ENCODE measurements at regions not wholly inside any gene's neighbourhood (a gene's known extent, or its start where the extent isn't known, plus 50 kb on each side); places are given as distances from the start of the nearest gene placed in this dataset.
A peak's percentile ranks its signal among the peaks of the same experiment; 100 is the strongest.

- Histone ChIP-seq H3K79me2 (ENCODE audit: insufficient read depth, low read length) (no peaks in the 10 kb centered on the region), H3K9me2 (ENCODE audit: low read depth, low read length) (no peaks in the 10 kb centered on the region), H3K9ac (ENCODE audit: low read length) (no peak overlapping the region), H3K4me2 (ENCODE audit: low read length) (no peak overlapping the region), H3K27ac (ENCODE audit: low read depth, low read length, poor library complexity, severe bottlenecking) (no peak overlapping the region), H2AFZ (ENCODE audit: low read length) (no peak overlapping the region), H4K20me1 (ENCODE audit: insufficient read depth, low read length) (no peaks in the 10 kb centered on the region), H3K27me3 (ENCODE audit: insufficient read depth, low read length) (no peaks in the 10 kb centered on the region), H3F3A (ENCODE audit: insufficient read depth, low read length) (0 out of 2 replicates have a peak, but pooled peaks cover 5% of the 10 kb centered on the region), H3K9me3 (ENCODE audit: low read length) (peaks cover 9% of the 10 kb centered on the region; the same call in 1 of the 2 replicates), H3K4me3 (ENCODE audit: low read depth, low read length, poor library complexity, severe bottlenecking) (no peak overlapping the region), H3K36me3 (ENCODE audit: insufficient read depth, low read length) (no peaks in the 10 kb centered on the region), H3K4me1 (ENCODE audit: insufficient read depth, low read length, severe bottlenecking) (peaks cover 46% of the 10 kb centered on the region)
- TF ChIP-seq EZH2 (IDR thresholded peaks at IDR 0.05; ENCODE audit: borderline replicate concordance, low read length): no peak
- TF ChIP-seq CTCF (IDR thresholded peaks at IDR 0.05; ENCODE audit: low read length): no peak
Measured at GRCh38 chr2:136373841-136374240, 255.9 kb upstream of the CXCR4 start.

- Histone ChIP-seq H3K9ac (ENCODE audit: low read length) (no peak overlapping the region), H3K9me3 (ENCODE audit: low read length) (peaks cover 9% of the 10 kb centered on the region; the same call in 1 of the 2 replicates), H3K36me3 (ENCODE audit: insufficient read depth, low read length) (no peaks in the 10 kb centered on the region), H3K27ac (ENCODE audit: low read depth, low read length, poor library complexity, severe bottlenecking) (no peak overlapping the region), H3K27me3 (ENCODE audit: insufficient read depth, low read length) (no peaks in the 10 kb centered on the region), H2AFZ (ENCODE audit: low read length) (no peak overlapping the region), H3K4me2 (ENCODE audit: low read length) (no peak overlapping the region), H3K79me2 (ENCODE audit: insufficient read depth, low read length) (no peaks in the 10 kb centered on the region), H3K4me1 (ENCODE audit: insufficient read depth, low read length, severe bottlenecking) (peaks cover 38% of the 10 kb centered on the region), H4K20me1 (ENCODE audit: insufficient read depth, low read length) (no peaks in the 10 kb centered on the region), H3F3A (ENCODE audit: insufficient read depth, low read length) (0 out of 2 replicates have a peak, but pooled peaks cover 5% of the 10 kb centered on the region), H3K4me3 (ENCODE audit: low read depth, low read length, poor library complexity, severe bottlenecking) (no peak overlapping the region), H3K9me2 (ENCODE audit: low read depth, low read length) (no peaks in the 10 kb centered on the region)
- TF ChIP-seq CTCF (IDR thresholded peaks at IDR 0.05; ENCODE audit: low read length) (no peak), EZH2 (IDR thresholded peaks at IDR 0.05; ENCODE audit: borderline replicate concordance, low read length) (no peak)
Measured at GRCh38 chr2:136373029-136373428, 255.1 kb upstream of the CXCR4 start.

GRCh38 chr2:136363900-136364299 is 246.0 kb upstream of the CXCR4 start:
- Histone ChIP-seq H3K36me3 (ENCODE audit: insufficient read depth, low read length) (no peaks in the 10 kb centered on the region; the same call in 1 of the 2 replicates), H3K4me2 (ENCODE audit: low read length) (no peak overlapping the region; the same call in 1 of the 2 replicates), H3K27ac (ENCODE audit: low read depth, low read length, poor library complexity, severe bottlenecking) (peak overlapping the region; percentile 14), H3K4me3 (ENCODE audit: low read depth, low read length, poor library complexity, severe bottlenecking) (no peak overlapping the region), H3K79me2 (ENCODE audit: insufficient read depth, low read length) (no peaks in the 10 kb centered on the region), H3F3A (ENCODE audit: insufficient read depth, low read length) (no peaks in the 10 kb centered on the region), H3K9ac (ENCODE audit: low read length) (no peak overlapping the region), H3K9me3 (ENCODE audit: low read length) (0 out of 2 replicates have a peak, but pooled peaks cover 4% of the 10 kb centered on the region), H2AFZ (ENCODE audit: low read length) (no peak overlapping the region), H3K9me2 (ENCODE audit: low read depth, low read length) (no peaks in the 10 kb centered on the region), H4K20me1 (ENCODE audit: insufficient read depth, low read length) (no peaks in the 10 kb centered on the region), H3K4me1 (ENCODE audit: insufficient read depth, low read length, severe bottlenecking) (peaks cover 47% of the 10 kb centered on the region), H3K27me3 (ENCODE audit: insufficient read depth, low read length) (no peaks in the 10 kb centered on the region)
- TF ChIP-seq CTCF (IDR thresholded peaks at IDR 0.05; ENCODE audit: low read length) (no peak), EZH2 (IDR thresholded peaks at IDR 0.05; ENCODE audit: borderline replicate concordance, low read length) (no peak)
